RCC 7860 (cell line): ENCODE measurements at regions not wholly inside any gene's neighbourhood (a gene's known extent, or its start where the extent isn't known, plus 50 kb on each side); places are given as distances from the start of the nearest gene placed in this dataset.

ENCODE experiments used
- DNase-seq: peaks from one replicate; pipeline ENCODE4 v3.0.0-alpha.2; 2015; ENCODE audit warnings: low spot score
- FAIRE-seq: peaks from 2 replicates; lab custom pipeline; 2012; peaks lifted over from hg19 to GRCh38; lab: Jason Lieb, UNC

GRCh38 chr11:116698080-116698479 lies 74.7 kb downstream of the BUD13 start:
- DNase-seq = no peak
- FAIRE-seq = no peak

DNA sequence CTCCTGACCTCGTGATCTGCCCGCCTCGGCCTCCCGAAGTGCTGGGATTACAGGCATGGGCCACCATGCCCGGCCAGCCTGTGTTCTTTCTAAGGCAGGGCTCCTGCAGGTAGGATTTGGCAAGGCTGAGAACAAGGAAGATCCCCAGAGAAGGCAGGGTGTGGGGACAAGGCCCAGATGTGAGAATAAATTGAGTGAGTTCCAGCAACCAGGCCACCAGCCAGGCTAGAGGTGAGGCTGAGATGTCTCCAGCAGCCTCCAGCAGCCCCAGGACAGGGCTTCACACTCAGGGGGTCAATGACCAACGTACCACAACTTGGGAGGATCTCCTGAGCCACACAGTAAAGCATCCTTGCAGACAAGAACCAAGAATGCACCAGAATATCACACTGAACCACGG lies 75.1 kb downstream of the BUD13 start:
- no peak for DNase-seq
- FAIRE-seq = no peak

- DNase-seq = no peak
- no peak for FAIRE-seq
Observed at GRCh38 chr11:116697011-116697410, 75.8 kb downstream of the BUD13 start.

DNA sequence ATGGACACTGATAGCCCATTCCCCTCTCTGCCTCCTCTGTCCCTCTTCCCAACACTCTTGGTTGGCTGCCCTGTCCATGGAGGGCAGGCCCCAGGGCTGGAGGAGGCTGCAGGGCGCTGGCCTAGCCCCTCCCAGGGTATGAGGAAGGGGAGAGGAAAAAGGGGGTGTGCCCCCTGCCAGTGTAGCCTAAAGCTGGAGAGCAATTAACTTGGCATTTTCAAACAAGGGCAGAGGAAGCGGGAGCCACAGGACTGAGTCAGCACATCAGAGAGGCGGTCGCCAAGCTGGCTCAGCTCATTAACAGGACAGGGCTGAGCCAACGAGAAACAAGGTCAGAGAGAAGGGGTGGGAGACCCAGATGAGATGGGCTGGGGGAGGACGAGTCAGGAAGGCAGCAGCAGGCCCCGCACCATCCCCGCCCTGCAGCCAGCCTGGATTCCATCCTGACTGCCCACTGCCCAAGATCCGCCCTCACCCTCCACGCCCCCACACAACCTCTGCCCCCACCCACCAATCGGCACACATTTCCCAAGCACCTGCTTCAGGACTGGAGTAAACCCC lies 76.3 kb downstream of the BUD13 start:
- no peak for FAIRE-seq

GRCh38 chr11:116695657-116696254 lies 77.0 kb downstream of the BUD13 start:
- FAIRE-seq = no peak
- DNase-seq = no peak

More for the DNA sequence above, 76.3 kb downstream of the BUD13 start:
- DNase-seq = no peak

- no peak for FAIRE-seq
- no peak for DNase-seq
Observed at GRCh38 chr11:116694815-116695590, 77.8 kb downstream of the BUD13 start.

DNA sequence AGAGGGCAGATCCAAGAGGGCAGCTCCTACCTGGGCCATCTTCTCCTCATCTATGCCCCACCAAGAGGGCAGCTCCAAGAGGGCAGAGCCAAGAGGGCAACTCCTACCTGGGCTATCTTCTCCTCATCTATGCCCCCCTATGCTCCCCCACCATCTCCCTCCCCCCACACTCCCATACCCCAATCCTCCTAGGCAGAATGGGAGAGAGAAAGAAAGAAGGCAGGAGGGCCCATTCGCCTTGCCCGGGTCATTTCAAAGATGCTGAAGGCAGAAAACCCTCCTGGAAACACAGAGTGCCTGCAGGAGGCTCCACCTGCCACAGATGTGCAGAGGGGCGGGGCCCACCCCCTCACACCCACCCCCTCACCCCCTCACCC lies 78.5 kb downstream of the BUD13 start:
- no peak for FAIRE-seq
- DNase-seq = no peak

DNA sequence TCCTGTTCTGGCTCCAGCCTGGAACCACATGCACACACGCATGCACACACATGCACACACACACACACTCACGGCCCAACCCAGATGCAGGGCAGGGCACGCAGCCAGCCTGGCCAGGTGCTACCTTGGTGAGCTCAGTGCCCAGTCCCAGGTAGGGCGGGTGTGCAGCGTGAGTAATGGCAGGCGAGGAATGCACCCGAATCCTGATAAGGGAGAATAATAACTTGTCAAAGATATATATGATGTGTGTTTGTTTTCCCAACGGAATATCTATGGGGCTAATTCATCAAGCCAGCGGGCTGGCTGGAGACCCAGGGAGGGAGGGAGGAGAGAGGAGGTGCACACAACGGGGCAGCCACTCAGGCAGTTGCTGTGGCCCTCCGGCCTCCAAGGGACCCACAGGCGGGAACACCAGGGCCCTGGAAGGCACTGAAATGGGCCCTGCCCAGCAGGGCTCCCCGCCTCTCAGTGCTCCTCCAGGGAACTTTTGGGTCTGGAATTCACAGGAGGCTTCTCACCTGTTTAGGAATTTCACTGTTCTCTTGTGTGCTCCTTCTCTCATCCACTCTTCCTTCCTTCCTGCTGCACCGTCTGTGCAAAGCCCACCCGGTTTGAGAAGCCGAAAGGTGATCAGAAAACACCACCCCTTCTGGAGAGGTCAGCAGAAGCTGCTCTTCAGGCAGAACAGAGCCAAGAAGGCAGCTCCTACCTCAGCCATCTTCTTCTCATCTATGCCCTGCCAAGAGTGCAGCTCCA lies 79.0 kb downstream of the BUD13 start:
- FAIRE-seq (no peak), DNase-seq (no peak)

DNA sequence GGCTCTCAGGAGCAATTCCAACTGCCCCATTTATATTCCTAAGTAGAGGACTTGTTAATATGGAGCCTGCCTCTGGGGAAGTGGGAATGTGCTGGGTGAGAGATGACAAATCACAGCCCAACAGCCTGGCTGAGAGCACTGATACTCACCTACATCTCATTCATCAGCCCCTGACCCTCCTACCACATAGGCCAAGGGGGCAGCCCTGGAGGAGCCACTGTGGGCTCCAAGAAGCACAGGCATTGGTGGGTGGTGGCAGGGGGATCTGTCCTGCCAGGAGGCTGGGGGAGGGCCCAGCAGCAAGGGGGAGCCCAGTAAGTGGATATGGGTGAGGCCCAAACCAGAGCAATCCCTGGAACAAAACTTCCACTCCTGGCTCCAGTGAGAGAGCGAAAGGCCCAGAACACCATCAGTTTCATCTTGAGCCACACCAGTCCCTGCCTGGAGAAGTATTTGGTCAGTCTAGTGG lies 79.7 kb downstream of the BUD13 start:
- no peak for FAIRE-seq
- no peak for DNase-seq

DNA sequence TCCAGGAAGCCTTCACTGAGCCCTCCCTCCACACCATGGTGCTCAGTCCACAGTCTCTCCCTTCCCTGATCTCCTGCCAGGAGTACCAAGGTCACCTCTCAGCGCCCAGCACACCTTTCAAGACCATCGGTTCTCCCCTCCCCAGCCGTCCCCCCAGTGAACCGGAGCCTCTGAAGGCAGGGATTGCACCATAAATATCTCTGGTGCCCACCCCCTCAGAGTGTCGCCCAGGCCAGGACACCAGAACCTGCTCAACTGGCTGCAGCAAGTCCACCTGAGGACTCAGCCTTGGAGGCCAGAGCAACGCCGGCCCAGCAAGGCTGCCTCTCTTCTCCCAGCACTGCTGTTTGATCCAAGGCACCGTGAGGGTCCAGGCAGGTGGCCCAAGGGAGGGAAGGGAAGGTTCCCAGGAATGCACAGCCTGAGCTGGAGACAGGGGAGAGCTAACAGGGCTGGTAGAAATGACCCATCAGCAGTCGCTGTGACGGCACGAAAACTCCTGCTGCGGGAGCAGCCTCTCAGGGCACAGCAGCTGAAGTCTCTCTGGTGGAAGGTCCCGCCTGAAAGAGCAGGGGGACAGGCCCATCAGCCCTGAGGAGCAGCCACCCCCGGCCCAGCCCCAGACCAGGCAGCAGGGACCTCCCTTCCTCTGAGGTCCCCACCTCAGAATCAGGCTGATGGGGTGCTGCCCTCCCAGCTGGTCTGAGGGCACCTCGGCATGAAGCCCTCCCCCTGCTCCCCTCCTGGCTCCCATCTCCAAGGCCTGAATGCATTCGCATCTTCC lies 80.3 kb downstream of the BUD13 start:
- FAIRE-seq (no peak), DNase-seq (no peak)

DNA sequence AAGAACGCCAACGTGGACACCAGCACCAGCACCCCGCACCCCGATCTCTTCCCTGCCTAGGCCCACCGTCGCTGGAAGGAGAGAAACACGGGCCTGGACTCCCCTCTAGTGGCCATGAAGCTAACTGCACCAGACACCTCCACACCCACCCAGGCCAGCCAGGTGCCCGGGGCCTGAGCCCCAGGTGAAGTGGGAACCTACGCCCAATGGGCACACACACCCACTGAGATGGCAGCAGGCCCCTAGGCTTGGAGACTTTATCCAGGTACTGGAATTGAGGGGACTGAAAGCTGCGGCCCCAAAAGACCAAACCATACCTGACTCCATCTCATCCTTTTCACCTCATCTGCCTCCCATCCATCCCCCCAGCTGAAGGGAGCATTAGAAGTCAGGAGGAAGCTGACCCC lies 81.0 kb downstream of the BUD13 start:
- no peak for FAIRE-seq
- no peak for DNase-seq

DNA sequence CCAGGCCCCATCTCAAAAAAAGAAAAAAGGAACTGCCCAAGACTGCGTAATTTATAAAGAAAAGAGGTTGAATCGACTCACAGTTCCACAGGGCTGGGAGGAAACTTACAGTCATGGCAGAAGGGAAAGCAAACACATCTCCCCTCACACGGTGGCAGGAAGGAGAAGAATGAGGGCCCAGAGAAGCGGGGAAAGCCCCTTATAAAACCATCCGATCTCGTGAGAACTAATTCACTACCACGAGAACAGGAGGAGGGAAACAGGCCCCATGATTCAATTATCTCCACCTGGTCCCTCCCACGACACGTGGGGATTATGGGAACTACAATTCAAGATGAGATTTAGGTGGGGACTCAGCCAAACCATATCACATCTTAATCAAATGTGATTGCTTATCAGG lies 82.2 kb downstream of the BUD13 start:
- FAIRE-seq (no peak), DNase-seq (no peak)

- no peak for DNase-seq
- FAIRE-seq = no peak
Observed at GRCh38 chr11:116689413-116690127, 83.2 kb downstream of the BUD13 start.

- FAIRE-seq (no peak), DNase-seq (no peak)
Observed at GRCh38 chr11:116688202-116688540, 84.6 kb downstream of the BUD13 start.

GRCh38 chr11:116687458-116688201 lies 85.2 kb downstream of the BUD13 start:
- no peak for DNase-seq
- no peak for FAIRE-seq

DNA sequence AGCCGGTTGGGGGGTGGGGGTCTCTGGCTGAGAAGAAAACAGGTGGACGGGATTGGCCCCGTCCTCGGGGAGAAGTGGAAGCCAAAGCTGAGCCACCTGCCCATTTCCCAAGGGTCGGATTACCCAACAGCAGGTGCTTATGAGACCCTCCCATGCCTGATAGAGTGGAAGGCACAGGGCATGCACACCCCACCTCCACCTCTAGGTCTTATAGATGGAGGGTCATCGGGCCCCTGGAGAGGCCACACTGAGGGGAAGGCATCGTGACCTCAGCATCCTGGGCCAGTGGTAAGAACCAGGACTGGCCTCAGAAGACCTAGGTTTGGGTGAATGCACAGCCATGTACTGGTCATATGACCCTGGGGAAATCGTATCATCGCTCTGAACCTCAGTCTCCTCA lies 85.9 kb downstream of the BUD13 start:
- no peak for DNase-seq
- no peak for FAIRE-seq

DNA sequence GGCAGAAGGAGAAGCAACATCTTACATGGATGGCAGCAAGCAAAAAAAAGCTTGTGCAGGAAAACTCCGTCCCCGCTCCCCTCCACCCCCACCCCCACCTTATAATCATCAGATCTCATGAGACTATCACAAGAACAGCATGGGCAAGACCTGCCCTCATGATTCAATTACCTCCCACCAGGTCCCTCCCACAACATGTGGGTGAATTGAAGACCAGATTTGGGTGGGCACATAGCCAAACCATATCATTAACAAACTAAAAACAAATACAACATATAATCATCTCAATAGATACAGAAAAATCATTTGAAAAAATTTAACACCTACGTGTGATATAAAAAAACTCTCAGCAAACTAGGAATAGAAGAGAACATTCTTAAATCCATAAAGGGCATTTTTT lies 88.8 kb downstream of the BUD13 start:
- FAIRE-seq (no peak), DNase-seq (no peak)

DNA sequence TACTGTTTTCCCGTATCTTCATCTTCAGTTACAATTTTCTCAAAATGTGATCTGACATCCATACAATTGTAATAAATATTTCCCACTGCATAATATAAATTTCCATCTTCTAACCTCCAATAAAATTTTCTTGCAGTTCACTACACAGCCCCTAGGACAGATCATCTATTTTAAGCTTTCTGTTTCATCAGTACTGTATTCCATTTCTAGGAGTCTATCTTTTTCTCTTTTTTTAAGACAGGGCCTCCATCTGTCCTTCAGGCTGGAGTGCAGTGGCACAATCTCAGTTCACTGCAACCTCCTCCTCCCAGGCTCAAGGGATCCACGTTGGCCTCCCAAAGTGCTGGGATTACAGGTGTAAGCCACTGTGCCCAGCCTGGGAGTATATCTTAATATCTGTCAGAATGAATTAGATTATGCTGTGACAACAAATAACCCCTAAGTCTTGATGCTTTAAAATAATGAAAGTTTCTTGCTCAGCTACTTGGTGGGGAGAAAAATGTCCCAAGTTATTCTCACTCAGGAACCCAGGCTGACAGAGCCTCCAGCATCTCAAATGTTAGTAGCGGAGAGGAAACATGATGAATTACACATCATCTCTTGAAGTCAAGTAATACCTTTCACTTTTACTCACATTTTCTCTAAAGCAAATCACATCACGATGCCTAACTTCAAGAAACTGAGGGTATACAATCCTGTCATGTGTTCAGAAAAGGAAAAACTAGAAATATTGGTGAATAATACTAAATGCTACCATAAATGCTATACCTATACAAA lies 92.2 kb downstream of the BUD13 start:
- no peak for DNase-seq
- FAIRE-seq = no peak

DNA sequence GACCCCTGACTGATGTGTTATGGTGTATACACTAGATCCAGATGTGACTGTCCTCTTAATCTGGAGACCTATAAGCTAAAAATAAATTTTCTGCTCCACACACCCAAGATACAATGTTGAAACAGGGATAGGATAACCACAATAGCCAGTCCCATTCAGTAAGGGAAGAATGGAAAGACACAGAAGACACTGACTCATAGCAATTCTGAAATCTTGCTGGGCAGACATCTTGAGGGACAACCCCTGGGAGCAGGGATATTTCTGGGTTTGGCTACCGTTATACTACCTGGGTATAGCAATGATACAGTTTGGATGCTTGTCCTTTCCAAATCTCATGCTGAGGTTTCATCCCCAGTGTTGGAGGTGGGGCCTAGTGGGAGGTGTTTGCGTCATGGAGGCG lies 93.9 kb downstream of the BUD13 start:
- DNase-seq (no peak), FAIRE-seq (no peak)
